Ishikawa (cell line): ENCODE measurements at regions not wholly inside any gene's neighbourhood (a gene's known extent, or its start where the extent isn't known, plus 50 kb on each side); places are given as distances from the start of the nearest gene placed in this dataset.

Experiments used
- CEBPB ChIP-seq: IDR thresholded peaks from 2 replicates; pipeline ENCODE4 v1.6.1; 2012
- EGR1 ChIP-seq: IDR thresholded peaks from 2 replicates; pipeline ENCODE4 v1.6.1; 2012
- EP300 ChIP-seq: IDR thresholded peaks from 2 replicates; pipeline ENCODE4 v1.6.1; 2012; ENCODE audit warnings: borderline replicate concordance
- FOXM1 ChIP-seq: IDR thresholded peaks from 2 replicates; pipeline ENCODE4 v1.6.1; 2012; ENCODE audit warnings: low read depth, borderline replicate concordance
- MAX ChIP-seq: IDR thresholded peaks from 2 replicates; pipeline ENCODE4 v1.6.1; 2012
- RAD21 ChIP-seq: IDR thresholded peaks from 2 replicates; pipeline ENCODE4 v1.6.1; 2012; ENCODE audit warnings: low read depth
- TAF1 ChIP-seq: IDR thresholded peaks from 2 replicates; pipeline ENCODE4 v1.6.1; 2012; ENCODE audit warnings: low read depth, mild to moderate bottlenecking
- TCF12 ChIP-seq: IDR thresholded peaks from 2 replicates; pipeline ENCODE4 v1.6.1; 2012; ENCODE audit warnings: low read depth
- YY1 ChIP-seq: IDR thresholded peaks from 2 replicates; pipeline ENCODE4 v1.6.1; 2012; ENCODE audit warnings: low read depth
- TF ChIP-seq, protein P1 (sequence below): IDR thresholded peaks from 2 replicates; pipeline ENCODE4 v1.6.1; 2012; ENCODE audit warnings: low read depth, mild to moderate bottlenecking

DNA sequence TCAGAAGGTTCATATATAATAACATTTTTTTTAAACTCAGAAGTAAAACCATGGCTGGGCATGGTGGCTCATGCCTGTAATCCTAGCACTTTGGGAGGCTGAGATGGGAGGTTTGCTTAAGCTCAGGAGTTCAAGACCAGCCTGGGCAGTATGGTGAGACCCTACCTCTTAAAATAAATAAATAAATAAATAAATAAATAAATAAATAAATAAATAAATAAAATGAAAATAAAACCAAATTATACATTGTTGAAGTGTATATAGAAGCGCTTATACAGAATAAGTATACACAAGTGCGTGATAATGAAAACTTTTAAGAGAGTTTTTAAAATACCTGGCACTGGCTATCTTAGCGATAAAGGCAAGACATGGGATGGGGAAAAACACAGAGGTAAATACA is 71.6 kb downstream of the OR2B2 start:
- TF ChIP-seq CEBPB (no peak), MAX (no peak), YY1 (no peak), TAF1 (no peak), TCF12 (no peak), RAD21 (no peak), EGR1 (no peak), FOXM1 (no peak), EP300 (no peak)
- TF ChIP-seq, protein P1, sequence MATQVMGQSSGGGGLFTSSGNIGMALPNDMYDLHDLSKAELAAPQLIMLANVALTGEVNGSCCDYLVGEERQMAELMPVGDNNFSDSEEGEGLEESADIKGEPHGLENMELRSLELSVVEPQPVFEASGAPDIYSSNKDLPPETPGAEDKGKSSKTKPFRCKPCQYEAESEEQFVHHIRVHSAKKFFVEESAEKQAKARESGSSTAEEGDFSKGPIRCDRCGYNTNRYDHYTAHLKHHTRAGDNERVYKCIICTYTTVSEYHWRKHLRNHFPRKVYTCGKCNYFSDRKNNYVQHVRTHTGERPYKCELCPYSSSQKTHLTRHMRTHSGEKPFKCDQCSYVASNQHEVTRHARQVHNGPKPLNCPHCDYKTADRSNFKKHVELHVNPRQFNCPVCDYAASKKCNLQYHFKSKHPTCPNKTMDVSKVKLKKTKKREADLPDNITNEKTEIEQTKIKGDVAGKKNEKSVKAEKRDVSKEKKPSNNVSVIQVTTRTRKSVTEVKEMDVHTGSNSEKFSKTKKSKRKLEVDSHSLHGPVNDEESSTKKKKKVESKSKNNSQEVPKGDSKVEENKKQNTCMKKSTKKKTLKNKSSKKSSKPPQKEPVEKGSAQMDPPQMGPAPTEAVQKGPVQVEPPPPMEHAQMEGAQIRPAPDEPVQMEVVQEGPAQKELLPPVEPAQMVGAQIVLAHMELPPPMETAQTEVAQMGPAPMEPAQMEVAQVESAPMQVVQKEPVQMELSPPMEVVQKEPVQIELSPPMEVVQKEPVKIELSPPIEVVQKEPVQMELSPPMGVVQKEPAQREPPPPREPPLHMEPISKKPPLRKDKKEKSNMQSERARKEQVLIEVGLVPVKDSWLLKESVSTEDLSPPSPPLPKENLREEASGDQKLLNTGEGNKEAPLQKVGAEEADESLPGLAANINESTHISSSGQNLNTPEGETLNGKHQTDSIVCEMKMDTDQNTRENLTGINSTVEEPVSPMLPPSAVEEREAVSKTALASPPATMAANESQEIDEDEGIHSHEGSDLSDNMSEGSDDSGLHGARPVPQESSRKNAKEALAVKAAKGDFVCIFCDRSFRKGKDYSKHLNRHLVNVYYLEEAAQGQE: no peak
